GM12864 (cell line): ENCODE measurements at regions not wholly inside any gene's neighbourhood (a gene's known extent, or its start where the extent isn't known, plus 50 kb on each side); places are given as distances from the start of the nearest gene placed in this dataset.

Source experiments
- DNase-seq: peaks from one replicate; pipeline ENCODE4 v3.0.0-alpha.2; 2011; ENCODE audit warnings: low read depth
- H3K4me3 ChIP-seq: 2 replicates; pipeline ENCODE4 v1.5.1; 2011; ENCODE audit warnings: mild to moderate bottlenecking, low read depth, low read length, control low read depth
- TF ChIP-seq, protein P1 (sequence below): IDR thresholded peaks from 2 replicates; pipeline ENCODE4 v1.5.1; 2011; ENCODE audit warnings: low read depth, mild to moderate bottlenecking, moderate library complexity, low read length, control low read depth, inconsistent platforms; ENCODE audit errors: missing control alignments

DNA sequence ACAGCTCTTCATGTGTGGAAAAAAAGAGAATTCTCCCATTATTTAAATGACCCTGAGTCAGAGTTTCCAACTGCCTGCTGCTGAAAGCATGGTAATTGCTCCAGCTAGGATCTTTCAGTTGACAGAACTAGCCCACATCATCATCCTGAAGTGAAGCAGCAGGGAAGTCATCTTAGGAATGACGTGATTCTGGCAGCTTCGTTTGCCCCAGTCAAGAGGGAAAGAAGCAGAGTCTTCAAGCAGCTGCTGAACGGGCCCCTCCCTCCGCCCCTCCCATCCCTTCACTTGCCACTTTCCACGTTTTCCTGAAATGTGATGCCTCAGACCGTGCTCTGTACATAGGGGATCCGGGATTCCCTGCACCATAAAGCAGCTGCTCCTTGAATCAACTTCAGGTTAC is 455.0 kb upstream of the TMEM132C start:
- no peak overlapping the region for H3K4me3 ChIP-seq
- DNase-seq, result no peak
- TF ChIP-seq, protein P1, sequence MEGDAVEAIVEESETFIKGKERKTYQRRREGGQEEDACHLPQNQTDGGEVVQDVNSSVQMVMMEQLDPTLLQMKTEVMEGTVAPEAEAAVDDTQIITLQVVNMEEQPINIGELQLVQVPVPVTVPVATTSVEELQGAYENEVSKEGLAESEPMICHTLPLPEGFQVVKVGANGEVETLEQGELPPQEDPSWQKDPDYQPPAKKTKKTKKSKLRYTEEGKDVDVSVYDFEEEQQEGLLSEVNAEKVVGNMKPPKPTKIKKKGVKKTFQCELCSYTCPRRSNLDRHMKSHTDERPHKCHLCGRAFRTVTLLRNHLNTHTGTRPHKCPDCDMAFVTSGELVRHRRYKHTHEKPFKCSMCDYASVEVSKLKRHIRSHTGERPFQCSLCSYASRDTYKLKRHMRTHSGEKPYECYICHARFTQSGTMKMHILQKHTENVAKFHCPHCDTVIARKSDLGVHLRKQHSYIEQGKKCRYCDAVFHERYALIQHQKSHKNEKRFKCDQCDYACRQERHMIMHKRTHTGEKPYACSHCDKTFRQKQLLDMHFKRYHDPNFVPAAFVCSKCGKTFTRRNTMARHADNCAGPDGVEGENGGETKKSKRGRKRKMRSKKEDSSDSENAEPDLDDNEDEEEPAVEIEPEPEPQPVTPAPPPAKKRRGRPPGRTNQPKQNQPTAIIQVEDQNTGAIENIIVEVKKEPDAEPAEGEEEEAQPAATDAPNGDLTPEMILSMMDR, result no peak

DNA sequence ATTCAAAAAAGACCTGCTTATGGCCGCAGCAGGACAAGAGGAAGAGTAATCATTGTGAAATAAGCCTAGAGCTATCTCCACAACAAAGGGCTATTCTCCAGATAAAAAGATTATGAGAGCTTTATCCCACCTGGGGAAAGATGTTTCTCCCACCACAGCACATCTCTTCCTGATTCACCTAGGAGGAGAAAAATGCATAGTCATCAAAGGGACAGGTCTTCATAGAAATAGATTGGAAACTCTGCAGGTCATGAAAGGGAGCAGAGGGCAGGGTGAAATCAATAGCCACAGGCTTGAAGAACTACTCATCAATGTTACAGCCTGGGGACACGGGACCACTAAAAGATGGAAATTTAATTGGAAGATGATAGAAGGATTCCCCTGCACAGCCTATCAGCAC is 453.8 kb upstream of the TMEM132C start:
- TF ChIP-seq, protein P1, result no peak
- no peak overlapping the region for H3K4me3 ChIP-seq
- no peak for DNase-seq

DNA sequence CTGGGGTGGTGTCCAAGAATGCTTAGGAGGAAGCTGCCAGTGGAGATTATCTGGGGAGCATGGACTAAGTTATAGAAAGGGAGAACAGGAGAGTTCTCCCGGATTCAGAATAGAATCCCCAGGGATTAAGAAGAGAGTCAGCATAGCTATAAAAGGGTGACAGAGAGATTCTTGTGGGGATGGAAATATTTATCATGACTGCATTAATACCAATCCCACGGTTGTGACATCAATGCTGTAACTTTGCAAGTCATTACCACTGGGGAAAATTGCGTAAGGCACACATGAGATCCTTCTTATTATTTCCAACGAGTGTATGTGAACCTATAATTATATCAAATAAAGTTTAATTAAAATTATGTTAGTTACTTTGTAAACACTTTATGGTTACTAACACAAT is 447.9 kb upstream of the TMEM132C start:
- no peak for DNase-seq
- no peak overlapping the region for H3K4me3 ChIP-seq
- TF ChIP-seq, protein P1, result no peak

DNA sequence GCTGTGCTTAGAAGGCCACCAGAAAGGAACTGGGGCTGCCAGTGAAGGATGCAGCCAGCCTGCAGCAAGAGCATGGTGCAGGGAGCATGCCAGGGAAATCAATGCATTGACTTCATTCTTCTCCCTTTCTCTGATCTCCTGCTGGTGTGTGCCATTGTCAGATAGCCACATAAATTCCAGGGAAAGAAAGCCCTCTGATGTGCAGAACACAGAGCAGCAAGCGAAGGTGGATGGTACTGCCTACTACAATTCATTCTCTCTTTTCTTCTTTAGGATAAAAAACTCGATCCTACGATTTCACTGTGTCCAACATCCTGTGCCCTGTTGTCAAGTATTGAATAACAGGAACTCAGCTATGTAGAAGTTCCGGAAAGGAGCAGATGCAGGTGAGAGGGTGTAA is 446.7 kb upstream of the TMEM132C start:
- TF ChIP-seq, protein P1, result no peak
- H3K4me3 ChIP-seq, result no peak overlapping the region
- DNase-seq, result no peak

DNA sequence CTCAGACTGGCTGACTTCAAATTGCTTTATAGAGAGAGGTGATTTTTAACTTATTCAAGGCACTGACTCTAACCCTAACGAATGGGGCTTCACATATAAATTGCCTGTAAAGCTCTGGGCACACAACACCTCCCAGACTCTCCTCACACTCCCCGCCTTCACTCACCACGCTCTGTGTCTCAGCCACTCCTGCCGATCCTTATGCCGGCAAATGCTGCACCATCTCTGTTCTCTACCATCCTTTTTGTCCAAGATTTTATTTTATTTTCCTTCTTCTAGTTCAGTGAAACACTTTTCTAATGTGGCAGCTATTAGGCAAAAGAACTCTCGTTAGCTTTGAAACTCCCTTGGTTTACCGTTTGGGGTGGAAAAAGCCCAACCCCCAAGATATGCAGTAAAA is 446.1 kb upstream of the TMEM132C start:
- DNase-seq, result no peak
- TF ChIP-seq, protein P1, result no peak
- H3K4me3 ChIP-seq, result no peak overlapping the region

DNA sequence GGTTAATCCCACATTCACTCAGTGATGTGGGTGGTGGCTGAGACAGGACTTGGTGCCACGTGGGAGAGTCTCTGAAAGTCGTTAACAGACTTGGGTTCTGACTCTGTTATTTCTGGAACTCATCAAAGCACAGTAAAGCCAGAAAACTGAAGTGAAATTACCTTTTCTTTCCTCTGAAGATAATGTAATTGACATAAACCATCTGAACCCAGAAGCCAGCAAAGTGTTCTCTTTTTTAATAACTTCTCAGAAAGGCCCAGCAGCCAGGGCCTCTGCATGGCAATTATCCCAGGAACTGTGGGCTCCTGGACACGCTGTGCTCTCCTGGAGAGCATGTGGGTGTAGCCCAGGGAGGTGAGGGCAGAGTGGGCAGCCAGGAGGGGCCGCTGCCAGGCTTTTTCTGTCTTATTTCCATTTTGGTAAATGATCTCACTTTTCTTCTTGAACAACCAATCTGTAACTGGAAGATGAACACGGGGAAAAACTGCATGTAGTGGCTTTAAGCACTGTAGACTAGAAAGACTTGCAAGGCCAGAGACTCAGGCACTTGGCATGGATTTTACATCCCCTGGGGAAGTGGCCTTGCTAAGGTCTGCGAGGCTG is 444.1 kb upstream of the TMEM132C start:
- no peak overlapping the region for H3K4me3 ChIP-seq
- TF ChIP-seq, protein P1, result no peak
- no peak for DNase-seq

DNA sequence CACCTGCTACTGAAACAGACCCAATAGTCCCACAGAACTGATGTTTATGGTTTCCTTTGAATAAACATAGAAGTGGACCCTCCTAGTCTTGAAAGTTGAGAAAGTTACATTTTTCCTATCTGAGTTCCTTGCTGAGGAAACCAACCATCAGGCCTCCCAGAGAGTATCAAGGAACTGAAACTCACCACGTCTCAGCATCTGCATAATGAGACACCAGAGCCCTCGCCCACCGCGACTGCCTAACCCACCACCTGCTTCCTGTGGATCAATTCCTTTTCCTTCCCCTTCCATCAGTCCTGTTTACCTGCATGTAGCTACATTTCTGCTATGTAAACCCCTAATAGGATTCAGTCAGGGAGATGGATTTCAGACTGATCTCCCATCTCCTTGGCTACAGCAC is 443.2 kb upstream of the TMEM132C start:
- no peak overlapping the region for H3K4me3 ChIP-seq
- no peak for DNase-seq
- TF ChIP-seq, protein P1, result no peak
